Psoas muscle (tissue), 7 donors: ENCODE measurements at regions not wholly inside any gene's neighbourhood (a gene's known extent, or its start where the extent isn't known, plus 50 kb on each side); places are given as distances from the start of the nearest gene placed in this dataset.

ENCODE experiments used
- ATAC-seq, 4 donors: fragments of 200-7000 bp; cut with Tn5 transposase; one replicate each; pipeline ENCODE4 v1.9.1; 2020; ENCODE audit warnings: moderate library complexity in 3 of 4, mild to moderate bottlenecking in 2 of 4
- DNase-seq, 2 donors: peaks; one replicate each; pipeline ENCODE4 v3.0.0-alpha.2; 2020
- H3K27ac ChIP-seq: fragments of 200-600 bp; one replicate; pipeline ENCODE4 v1.8.0; 2022
- H3K27me3 ChIP-seq, 3 donors: fragments of 200-600 bp in 1 of 3; one replicate each; pipeline versions ENCODE4 v1.6.1 to v1.8.0; 2013 to 2022; ENCODE audit warnings: low read length in 2 of 3, mild to moderate bottlenecking in 2 of 3, moderate library complexity in 1 of 3; ENCODE audit not compliant: insufficient read depth in 3 of 3
- H3K36me3 ChIP-seq, 2 donors: fragments of 200-600 bp in 1 of 2; one replicate each; pipeline versions ENCODE4 v1.6.1 to v1.8.0; 2013 to 2022; ENCODE audit warnings: low read depth in 1 of 2, mild to moderate bottlenecking in 1 of 2, moderate library complexity in 1 of 2; ENCODE audit not compliant: insufficient read depth in 1 of 2
- H3K4me1 ChIP-seq: fragments of 200-600 bp; one replicate; pipeline ENCODE4 v1.8.0; 2022
- H3K4me3 ChIP-seq: fragments of 200-600 bp; one replicate; pipeline ENCODE4 v1.8.0; 2022; ENCODE audit warnings: mild to moderate bottlenecking
- H3K9me3 ChIP-seq: fragments of 200-600 bp; one replicate; pipeline ENCODE4 v1.8.0; 2022
- WGBS, 3 donors: extraction: QIAGEN DNeasy Blood & Tissue Kit; methylation state at CpG; one replicate each; pipeline versions ENCODE4 v1.1.6 to v1.1.7; 2013; 5-methylcytosine and 5-hydroxymethylcytosine counted together
- intact Hi-C, 2 donors: fragments of 100-400 bp; cut with DNase I; formaldehyde crosslinking; loops; one replicate each; pipeline versions ENCODE4 v1.11.0 to v1.14.2; 2022
- TF ChIP-seq, protein P1 (sequence below): fragments of 200-600 bp; IDR thresholded peaks from one replicate; pipeline ENCODE4 v1.8.0; 2022; ENCODE audit warnings: antibody characterized with exemption
- donor health status: healthy with polysubstance abuse.
- donor health status: DM: no; HTN: no; CAD: no; lungs with moderate emphysema.
- donor health status: Bipolar disorder and iron deficiency.
- donor health status: healthy.
- donor health status: DM: yes; HTN: yes; CAD: no.
- donor health status: DM: no; HTN: no; CAD: no.
- donor health status: DM: yes; HTN: yes; CAD: no.

DNA sequence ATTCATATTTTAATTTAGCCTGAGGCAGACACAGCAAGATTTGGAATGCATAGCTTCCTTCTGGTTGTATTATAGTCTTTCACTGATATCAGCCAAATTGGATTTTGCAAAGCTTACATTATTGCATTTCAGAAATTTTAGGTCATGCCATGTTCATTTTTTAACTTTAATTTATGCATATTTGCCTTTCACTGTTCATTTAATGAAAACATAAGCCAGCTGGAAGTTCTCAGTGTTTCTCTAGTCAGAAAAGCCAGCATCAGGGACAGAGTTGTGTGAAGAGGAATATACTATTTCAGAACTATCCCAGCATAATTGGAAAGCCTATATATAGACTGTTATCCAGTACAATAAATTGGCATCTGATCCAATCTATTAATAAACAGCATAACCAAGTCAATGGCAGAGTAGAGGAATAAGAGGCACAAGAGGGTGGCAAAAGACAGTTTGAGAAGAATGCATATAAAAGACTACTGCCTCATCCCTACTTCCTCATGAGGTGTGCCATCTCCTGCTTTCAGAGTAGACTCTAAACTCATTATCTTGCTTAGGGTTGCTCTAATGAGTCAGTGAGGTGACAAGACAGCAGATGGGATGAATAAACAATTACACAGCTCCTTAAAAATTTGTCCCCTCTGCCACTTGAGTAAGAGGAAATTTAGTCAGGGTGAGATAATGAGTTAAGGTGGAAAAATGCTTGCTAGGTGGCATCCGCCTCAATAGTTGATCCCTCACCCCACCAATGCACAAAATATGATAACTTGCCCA lies 159.8 kb upstream of the HCRTR2 start:
- 67 to 76% (median 71%) methylated on average over 1 of the region's 1 CpG for WGBS, 3 donors
- Histone ChIP-seq H3K4me3 (no peak overlapping the region), H3K36me3 (no peaks in the 10 kb centered on the region), H3K9me3 (no peaks in the 10 kb centered on the region), H3K27ac (no peak overlapping the region), H3K4me1 (peaks cover 12% of the 10 kb centered on the region), H3K27me3 (no peaks in the 10 kb centered on the region)
- intact Hi-C loops = no loop called here
- ATAC-seq (peak in 2 of 4 donors; percentile 54 to 57), DNase-seq (no peak)
- TF ChIP-seq, protein P1, sequence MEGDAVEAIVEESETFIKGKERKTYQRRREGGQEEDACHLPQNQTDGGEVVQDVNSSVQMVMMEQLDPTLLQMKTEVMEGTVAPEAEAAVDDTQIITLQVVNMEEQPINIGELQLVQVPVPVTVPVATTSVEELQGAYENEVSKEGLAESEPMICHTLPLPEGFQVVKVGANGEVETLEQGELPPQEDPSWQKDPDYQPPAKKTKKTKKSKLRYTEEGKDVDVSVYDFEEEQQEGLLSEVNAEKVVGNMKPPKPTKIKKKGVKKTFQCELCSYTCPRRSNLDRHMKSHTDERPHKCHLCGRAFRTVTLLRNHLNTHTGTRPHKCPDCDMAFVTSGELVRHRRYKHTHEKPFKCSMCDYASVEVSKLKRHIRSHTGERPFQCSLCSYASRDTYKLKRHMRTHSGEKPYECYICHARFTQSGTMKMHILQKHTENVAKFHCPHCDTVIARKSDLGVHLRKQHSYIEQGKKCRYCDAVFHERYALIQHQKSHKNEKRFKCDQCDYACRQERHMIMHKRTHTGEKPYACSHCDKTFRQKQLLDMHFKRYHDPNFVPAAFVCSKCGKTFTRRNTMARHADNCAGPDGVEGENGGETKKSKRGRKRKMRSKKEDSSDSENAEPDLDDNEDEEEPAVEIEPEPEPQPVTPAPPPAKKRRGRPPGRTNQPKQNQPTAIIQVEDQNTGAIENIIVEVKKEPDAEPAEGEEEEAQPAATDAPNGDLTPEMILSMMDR = no peak

- Histone ChIP-seq H3K4me1 (peaks cover 12% of the 10 kb centered on the region), H3K27me3 (no peaks in the 10 kb centered on the region), H3K4me3 (no peak overlapping the region), H3K36me3 (no peaks in the 10 kb centered on the region), H3K9me3 (no peaks in the 10 kb centered on the region), H3K27ac (no peak overlapping the region)
- intact Hi-C loops = no loop called here
- no peak for DNase-seq
- whole genome bisulfite sequencing, 3 donors = 38 to 53% (median 39%) methylated on average over 1 of the region's 1 CpG
- peak in 1 of 4 donors; percentile 47 for ATAC-seq
- TF ChIP-seq, protein P1 = no peak
These were observed 158.1 kb upstream of the HCRTR2 start for GRCh38 chr6:55016261-55016660.

DNA sequence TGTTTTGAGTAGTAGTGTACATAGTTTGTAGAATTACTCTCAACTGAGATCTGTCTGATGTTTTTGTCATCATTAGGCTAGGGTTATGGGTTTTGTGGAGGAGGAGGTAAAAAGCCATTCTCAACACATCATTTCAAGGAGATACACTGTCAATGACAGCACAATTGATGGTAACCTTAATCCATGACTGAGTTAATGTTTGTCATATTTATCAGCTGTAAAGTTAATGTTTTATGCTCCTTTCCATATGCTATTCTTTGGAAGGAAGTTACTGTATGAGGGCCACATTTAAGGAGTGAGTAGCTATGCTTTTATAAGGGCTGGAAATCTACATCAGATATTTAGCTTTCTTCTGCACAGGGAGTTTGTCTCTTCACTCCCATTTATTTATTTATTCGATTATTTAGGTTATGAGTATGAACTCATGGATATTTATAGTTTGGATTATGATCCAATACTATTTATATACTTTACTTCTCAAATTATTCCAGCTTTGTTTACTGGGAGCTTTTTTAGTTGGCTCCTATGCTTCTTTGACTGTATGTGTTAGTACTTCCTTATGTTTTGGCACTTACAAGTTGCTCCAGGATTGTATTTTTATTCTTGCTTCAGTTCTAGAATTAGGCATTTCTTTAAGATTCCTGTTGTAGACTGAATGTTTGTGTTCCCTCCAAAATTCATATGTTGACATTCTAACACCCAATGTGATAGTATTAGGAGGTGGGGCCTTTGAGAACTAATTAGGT lies 156.6 kb upstream of the HCRTR2 start:
- Histone ChIP-seq H3K9me3 (no peaks in the 10 kb centered on the region), H3K4me3 (no peak overlapping the region), H3K36me3 (no peaks in the 10 kb centered on the region), H3K4me1 (peaks cover 12% of the 10 kb centered on the region), H3K27me3 (no peaks in the 10 kb centered on the region), H3K27ac (no peak overlapping the region)
- intact Hi-C loops = no loop called here
- TF ChIP-seq, protein P1 = no peak
- ATAC-seq (no peak), DNase-seq (no peak)
- 12 to 28% (median 21%) methylated on average over 1 of the region's 1 CpG for WGBS, 3 donors

DNA sequence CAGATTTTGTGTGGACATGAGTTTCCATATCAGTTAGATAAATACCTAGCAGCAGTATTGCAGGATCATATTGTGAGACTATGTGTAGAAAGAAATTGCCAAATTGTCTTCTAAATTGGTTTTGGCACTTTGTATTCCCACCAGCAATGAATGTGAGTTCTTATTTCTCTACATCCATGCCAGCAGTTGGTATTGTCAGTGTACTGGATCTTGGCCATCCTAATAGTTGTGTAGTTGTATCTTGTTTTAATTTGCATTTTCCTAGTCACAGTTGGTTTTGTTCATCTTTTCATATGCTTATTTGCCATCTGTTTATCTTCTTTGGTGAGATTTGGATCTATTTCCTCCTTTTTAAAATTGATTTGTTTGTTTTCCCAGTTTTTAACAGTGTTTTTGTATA lies 154.7 kb upstream of the HCRTR2 start:
- Histone ChIP-seq H3K9me3 (no peaks in the 10 kb centered on the region), H3K27ac (no peak overlapping the region), H3K4me1 (peaks cover 7% of the 10 kb centered on the region), H3K27me3 (no peaks in the 10 kb centered on the region), H3K36me3 (no peaks in the 10 kb centered on the region), H3K4me3 (no peak overlapping the region)
- intact Hi-C loops = no loop called here
- TF ChIP-seq, protein P1 = no peak
- DNase-seq (no peak), ATAC-seq (no peak)
